K562 (cell line): ENCODE measurements at regions not wholly inside any gene's neighbourhood (a gene's known extent, or its start where the extent isn't known, plus 50 kb on each side); places are given as distances from the start of the nearest gene placed in this dataset.

Experiments
- CHD2 ChIP-seq: IDR thresholded peaks from 2 replicates; pipeline ENCODE4 v1.6.1; 2011; ENCODE audit warnings: low read depth, low read length
- GTF2E2 ChIP-seq: fragments of 200-800 bp; sonication (Bioruptor generic); IDR thresholded peaks from 2 replicates; pipeline ENCODE4 v1.6.1; 2016; ENCODE audit warnings: missing genetic modification characterization, missing compliant biosample characterization
- HOXB6 ChIP-seq: fragments of 250-450 bp; sonication (Bioruptor Pico); IDR thresholded peaks from 2 replicates; pipeline ENCODE4 v1.5.1; 2022; ENCODE audit warnings: mild to moderate bottlenecking, borderline replicate concordance
- MAFK ChIP-seq: IDR thresholded peaks from 2 replicates; pipeline ENCODE4 v1.6.1; 2011; ENCODE audit warnings: low read length, improper control_type of control experiment
- MCM2 ChIP-seq: fragments of 450-650 bp; IDR thresholded peaks from 2 replicates; pipeline ENCODE4 v1.6.1; 2017; ENCODE audit warnings: low read depth, mild to moderate bottlenecking
- RBBP5 ChIP-seq: fragments of 200-600 bp; sonication (generic); IDR thresholded peaks from 2 replicates; pipeline ENCODE4 v1.6.1; 2012; ENCODE audit warnings: borderline replicate concordance, mild to moderate bottlenecking, low read length, control low read depth, inconsistent platforms; ENCODE audit not compliant: insufficient read depth, poor library complexity, severe bottlenecking
- ZNF324 ChIP-seq: fragments of 250-450 bp; sonication (Bioruptor Pico); IDR thresholded peaks from 2 replicates; pipeline ENCODE4 v1.4.0; 2020; ENCODE audit warnings: mild to moderate bottlenecking
- ZNF695 ChIP-seq: fragments of 450-650 bp; formaldehyde crosslinking; IDR thresholded peaks from 2 replicates; pipeline ENCODE4 v1.4.0; 2020; ENCODE audit warnings: mild to moderate bottlenecking, moderate library complexity
- TF ChIP-seq, protein P1 (sequence below): fragments of 450-650 bp; IDR thresholded peaks from 2 replicates; pipeline ENCODE4 v1.6.1; 2016; ENCODE audit warnings: borderline replicate concordance
- TF ChIP-seq, protein P2 (sequence below), 3 experiments: IDR thresholded peaks in 2 of 3; conservative IDR thresholded peaks in 1 of 3; 2 replicates each; pipeline ENCODE4 v1.5.1; 2011 to 2012; ENCODE audit warnings: low read length in 3 of 3, mild to moderate bottlenecking in 3 of 3, control low read depth in 2 of 3, improper control_type of control experiment in 1 of 3, inconsistent platforms in 1 of 3, low read depth in 1 of 3, mixed read lengths in 1 of 3, moderate library complexity in 1 of 3; ENCODE audit not compliant: insufficient read depth in 2 of 3

DNA sequence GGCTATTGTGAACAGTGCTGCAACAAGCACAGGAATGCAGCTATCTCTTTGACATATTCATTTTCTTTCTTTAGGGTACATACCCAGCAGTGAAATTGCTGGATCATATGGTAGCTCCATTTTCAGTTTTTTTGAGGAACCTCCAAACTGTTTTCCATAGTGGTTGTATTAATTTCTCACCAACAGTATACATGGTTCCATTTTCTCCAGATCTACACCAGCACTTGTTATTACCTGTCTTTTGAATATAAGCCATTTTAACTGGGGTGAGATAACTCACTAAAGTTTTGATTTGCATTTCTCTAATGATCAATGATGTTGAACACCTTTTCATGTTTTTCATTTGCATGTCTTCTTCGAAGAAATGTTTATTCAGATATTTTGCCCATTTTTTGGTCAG lies 241.1 kb upstream of the AGTR2 start:
- TF ChIP-seq CHD2 (no peak), ZNF324 (CRISPR knock-in tag) (no peak), ZNF695 (no peak), RBBP5 (no peak), GTF2E2 (tag) (no peak), MAFK (no peak), HOXB6 (no peak), MCM2 (no peak)
- TF ChIP-seq, protein P1, sequence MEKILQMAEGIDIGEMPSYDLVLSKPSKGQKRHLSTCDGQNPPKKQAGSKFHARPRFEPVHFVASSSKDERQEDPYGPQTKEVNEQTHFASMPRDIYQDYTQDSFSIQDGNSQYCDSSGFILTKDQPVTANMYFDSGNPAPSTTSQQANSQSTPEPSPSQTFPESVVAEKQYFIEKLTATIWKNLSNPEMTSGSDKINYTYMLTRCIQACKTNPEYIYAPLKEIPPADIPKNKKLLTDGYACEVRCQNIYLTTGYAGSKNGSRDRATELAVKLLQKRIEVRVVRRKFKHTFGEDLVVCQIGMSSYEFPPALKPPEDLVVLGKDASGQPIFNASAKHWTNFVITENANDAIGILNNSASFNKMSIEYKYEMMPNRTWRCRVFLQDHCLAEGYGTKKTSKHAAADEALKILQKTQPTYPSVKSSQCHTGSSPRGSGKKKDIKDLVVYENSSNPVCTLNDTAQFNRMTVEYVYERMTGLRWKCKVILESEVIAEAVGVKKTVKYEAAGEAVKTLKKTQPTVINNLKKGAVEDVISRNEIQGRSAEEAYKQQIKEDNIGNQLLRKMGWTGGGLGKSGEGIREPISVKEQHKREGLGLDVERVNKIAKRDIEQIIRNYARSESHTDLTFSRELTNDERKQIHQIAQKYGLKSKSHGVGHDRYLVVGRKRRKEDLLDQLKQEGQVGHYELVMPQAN = no peak
- TF ChIP-seq, protein P2, sequence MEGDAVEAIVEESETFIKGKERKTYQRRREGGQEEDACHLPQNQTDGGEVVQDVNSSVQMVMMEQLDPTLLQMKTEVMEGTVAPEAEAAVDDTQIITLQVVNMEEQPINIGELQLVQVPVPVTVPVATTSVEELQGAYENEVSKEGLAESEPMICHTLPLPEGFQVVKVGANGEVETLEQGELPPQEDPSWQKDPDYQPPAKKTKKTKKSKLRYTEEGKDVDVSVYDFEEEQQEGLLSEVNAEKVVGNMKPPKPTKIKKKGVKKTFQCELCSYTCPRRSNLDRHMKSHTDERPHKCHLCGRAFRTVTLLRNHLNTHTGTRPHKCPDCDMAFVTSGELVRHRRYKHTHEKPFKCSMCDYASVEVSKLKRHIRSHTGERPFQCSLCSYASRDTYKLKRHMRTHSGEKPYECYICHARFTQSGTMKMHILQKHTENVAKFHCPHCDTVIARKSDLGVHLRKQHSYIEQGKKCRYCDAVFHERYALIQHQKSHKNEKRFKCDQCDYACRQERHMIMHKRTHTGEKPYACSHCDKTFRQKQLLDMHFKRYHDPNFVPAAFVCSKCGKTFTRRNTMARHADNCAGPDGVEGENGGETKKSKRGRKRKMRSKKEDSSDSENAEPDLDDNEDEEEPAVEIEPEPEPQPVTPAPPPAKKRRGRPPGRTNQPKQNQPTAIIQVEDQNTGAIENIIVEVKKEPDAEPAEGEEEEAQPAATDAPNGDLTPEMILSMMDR (IDR thresholded peaks at IDR 0.05 in 2 of 3, conservative IDR thresholded peaks at IDR 0.05 in 1 of 3; ENCODE audit: insufficient read depth in 2 of 3, low read depth in 1 of 3, low read length in 3 of 3) = no peak
